ENCODE measurements at regions not wholly inside any gene's neighbourhood (a gene's known extent, or its start where the extent isn't known, plus 50 kb on each side); places are given as distances from the start of the nearest gene placed in this dataset.

- Histone ChIP-seq H3K4me1 (ENCODE audit: insufficient read depth, low read length, poor library complexity, severe bottlenecking) (peaks cover 55% of the 10 kb centered on the region), H3K4me3 (ENCODE audit: low read length, poor library complexity, severe bottlenecking) (no peak overlapping the region), H2AFZ (ENCODE audit: low read length) (no peak overlapping the region), H4K20me1 (ENCODE audit: insufficient read depth, low read length, poor library complexity, severe bottlenecking) (no peaks in the 10 kb centered on the region), H3K9me2 (replicated peaks; ENCODE audit: low read depth, low read length) (no peaks in the 10 kb centered on the region), H3K36me3 (ENCODE audit: insufficient read depth, low read length) (no peaks in the 10 kb centered on the region), H3K79me2 (ENCODE audit: insufficient read depth, low read length) (no peaks in the 10 kb centered on the region), H3F3A (ENCODE audit: low read depth) (peaks cover 15% of the 10 kb centered on the region), H3K9me3 (ENCODE audit: insufficient read depth, low read depth, low read length) (no peaks in the 10 kb centered on the region), H3K9ac (ENCODE audit: low read depth, low read length, poor library complexity, severe bottlenecking) (no peak overlapping the region), H3K4me2 (ENCODE audit: low read depth, low read length, poor library complexity, severe bottlenecking) (no peak overlapping the region), H3K27me3 (ENCODE audit: insufficient read depth, low read length, poor library complexity, severe bottlenecking) (no peaks in the 10 kb centered on the region)
- TF ChIP-seq CTCF (conservative IDR thresholded peaks at IDR 0.05; ENCODE audit: low read length) (no peak), EZH2phosphoT487 (IDR thresholded peaks at IDR 0.05; ENCODE audit: borderline replicate concordance) (no peak)
These were observed 342.5 kb downstream of the CYRIA start for GRCh38 chr2:16323126-16323520.

GRCh38 chr2:16322308-16323125, 343.1 kb downstream of the CYRIA start:
- Histone ChIP-seq H3K27me3 (ENCODE audit: insufficient read depth, low read length, poor library complexity, severe bottlenecking) (no peaks in the 10 kb centered on the region), H3K4me2 (ENCODE audit: low read depth, low read length, poor library complexity, severe bottlenecking) (peak overlapping the region; percentile 29), H3K9me3 (ENCODE audit: insufficient read depth, low read depth, low read length) (no peaks in the 10 kb centered on the region), H2AFZ (ENCODE audit: low read length) (no peak overlapping the region), H3K4me1 (ENCODE audit: insufficient read depth, low read length, poor library complexity, severe bottlenecking) (peaks cover 57% of the 10 kb centered on the region), H3K79me2 (ENCODE audit: insufficient read depth, low read length) (no peaks in the 10 kb centered on the region), H3K9me2 (replicated peaks; ENCODE audit: low read depth, low read length) (no peaks in the 10 kb centered on the region), H3F3A (ENCODE audit: low read depth) (peaks cover 15% of the 10 kb centered on the region), H3K36me3 (ENCODE audit: insufficient read depth, low read length) (no peaks in the 10 kb centered on the region), H3K4me3 (ENCODE audit: low read length, poor library complexity, severe bottlenecking) (no peak overlapping the region), H3K9ac (ENCODE audit: low read depth, low read length, poor library complexity, severe bottlenecking) (peak overlapping the region; percentile 7), H4K20me1 (ENCODE audit: insufficient read depth, low read length, poor library complexity, severe bottlenecking) (no peaks in the 10 kb centered on the region)
- TF ChIP-seq EZH2phosphoT487 (IDR thresholded peaks at IDR 0.05; ENCODE audit: borderline replicate concordance) (no peak), CTCF (conservative IDR thresholded peaks at IDR 0.05; ENCODE audit: low read length) (no peak)

- Histone ChIP-seq H3K79me2 (ENCODE audit: insufficient read depth, low read length) (no peaks in the 10 kb centered on the region), H2AFZ (ENCODE audit: low read length) (no peak overlapping the region), H3K4me1 (ENCODE audit: insufficient read depth, low read length, poor library complexity, severe bottlenecking) (peaks cover 57% of the 10 kb centered on the region), H3K9ac (ENCODE audit: low read depth, low read length, poor library complexity, severe bottlenecking) (peak overlapping the region; percentile 7), H3K9me2 (replicated peaks; ENCODE audit: low read depth, low read length) (no peaks in the 10 kb centered on the region), H4K20me1 (ENCODE audit: insufficient read depth, low read length, poor library complexity, severe bottlenecking) (no peaks in the 10 kb centered on the region), H3K4me3 (ENCODE audit: low read length, poor library complexity, severe bottlenecking) (no peak overlapping the region), H3K36me3 (ENCODE audit: insufficient read depth, low read length) (no peaks in the 10 kb centered on the region), H3K9me3 (ENCODE audit: insufficient read depth, low read depth, low read length) (no peaks in the 10 kb centered on the region), H3K4me2 (ENCODE audit: low read depth, low read length, poor library complexity, severe bottlenecking) (no peak overlapping the region), H3K27me3 (ENCODE audit: insufficient read depth, low read length, poor library complexity, severe bottlenecking) (no peaks in the 10 kb centered on the region), H3F3A (ENCODE audit: low read depth) (peaks cover 10% of the 10 kb centered on the region)
- TF ChIP-seq CTCF (conservative IDR thresholded peaks at IDR 0.05; ENCODE audit: low read length) (peak; percentile 41), EZH2phosphoT487 (IDR thresholded peaks at IDR 0.05; ENCODE audit: borderline replicate concordance) (no peak)
These were observed 343.8 kb downstream of the CYRIA start for GRCh38 chr2:16321872-16322271.
